ENCODE measurements at regions not wholly inside any gene's neighbourhood (a gene's known extent, or its start where the extent isn't known, plus 50 kb on each side); places are given as distances from the start of the nearest gene placed in this dataset.

DNA sequence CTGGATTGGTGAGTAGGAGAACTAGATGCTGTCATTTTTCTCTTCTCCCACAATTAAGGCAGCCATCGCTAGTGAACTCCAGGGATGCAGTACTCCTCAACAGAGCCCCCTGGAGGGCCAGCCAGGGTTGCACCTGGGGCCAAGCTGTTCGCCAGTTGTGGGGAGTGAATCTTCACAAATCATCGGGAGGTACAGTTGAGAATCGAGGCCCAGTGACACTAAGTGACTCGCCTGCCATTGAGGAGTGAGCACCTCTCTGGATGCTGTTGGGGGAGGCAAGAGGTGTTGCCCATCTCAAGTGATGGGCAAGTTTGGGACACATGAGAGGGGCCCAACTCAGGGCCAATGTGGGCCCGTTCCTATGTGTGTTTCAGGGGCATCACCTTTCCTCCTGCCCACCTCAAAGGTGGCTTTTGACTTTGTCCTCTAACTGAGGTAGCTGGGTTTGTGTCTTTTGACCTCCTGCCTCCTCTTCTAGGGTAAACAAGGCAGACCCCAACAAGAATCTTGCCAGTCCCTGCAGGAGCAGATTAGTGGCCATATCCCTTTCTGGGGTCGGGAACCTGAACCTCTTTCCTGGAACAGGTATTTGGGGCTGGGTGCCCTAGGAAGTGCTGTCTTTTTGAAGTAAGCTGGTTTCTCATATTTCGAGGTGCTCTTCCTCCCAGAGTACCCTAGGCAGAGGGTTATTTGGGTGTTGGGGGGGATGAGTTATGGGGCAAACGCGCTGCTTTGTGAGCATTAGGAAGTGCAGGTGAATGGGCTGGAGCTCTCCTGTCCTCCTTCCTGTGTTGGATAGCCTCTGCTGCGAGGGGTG lies 181.2 kb downstream of the MACROH2A1 start:
- peak; percentile 29 for DNase-seq

DNA sequence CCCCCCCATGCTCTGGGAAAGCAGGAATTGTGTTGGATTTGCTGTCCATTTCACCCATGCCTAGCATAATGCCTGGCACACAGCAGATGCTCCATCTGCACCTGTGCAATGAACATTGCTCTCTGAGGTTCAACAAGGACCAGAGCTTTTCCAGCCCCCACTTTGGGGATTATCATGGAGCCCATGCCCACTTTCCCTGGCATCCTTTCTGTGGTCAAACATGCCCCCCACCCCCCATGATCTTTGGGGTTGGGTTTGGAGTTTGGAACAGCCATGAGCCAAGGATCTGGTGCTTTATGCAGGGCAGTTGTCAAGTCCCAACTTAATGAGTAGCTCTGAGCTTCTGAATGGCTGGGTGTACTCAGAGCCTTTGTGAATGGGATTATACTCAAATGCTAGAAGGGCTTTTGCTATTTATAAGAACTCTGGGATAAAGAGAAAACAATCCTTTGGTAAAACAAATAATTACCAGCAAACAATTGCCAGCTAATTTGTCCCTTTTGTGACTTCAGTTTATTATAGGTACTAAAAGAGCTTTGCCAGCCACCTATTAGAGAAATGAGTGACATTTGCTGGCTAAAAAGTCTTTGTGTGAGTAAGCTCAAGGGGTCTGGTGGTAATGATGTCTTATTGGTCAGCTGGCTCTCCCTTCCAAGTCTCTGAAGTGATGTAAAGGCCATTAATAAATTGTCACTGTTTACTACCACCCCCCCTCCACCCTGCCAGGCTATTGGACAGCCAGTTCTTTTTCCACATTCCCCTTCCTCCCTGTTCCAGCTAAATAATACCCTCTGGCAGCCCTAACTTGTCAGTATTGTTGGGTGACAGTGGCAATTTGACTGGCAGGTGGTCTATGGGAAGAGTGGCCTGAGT lies 182.3 kb downstream of the MACROH2A1 start:
- peak; percentile 52 for DNase-seq

DNA sequence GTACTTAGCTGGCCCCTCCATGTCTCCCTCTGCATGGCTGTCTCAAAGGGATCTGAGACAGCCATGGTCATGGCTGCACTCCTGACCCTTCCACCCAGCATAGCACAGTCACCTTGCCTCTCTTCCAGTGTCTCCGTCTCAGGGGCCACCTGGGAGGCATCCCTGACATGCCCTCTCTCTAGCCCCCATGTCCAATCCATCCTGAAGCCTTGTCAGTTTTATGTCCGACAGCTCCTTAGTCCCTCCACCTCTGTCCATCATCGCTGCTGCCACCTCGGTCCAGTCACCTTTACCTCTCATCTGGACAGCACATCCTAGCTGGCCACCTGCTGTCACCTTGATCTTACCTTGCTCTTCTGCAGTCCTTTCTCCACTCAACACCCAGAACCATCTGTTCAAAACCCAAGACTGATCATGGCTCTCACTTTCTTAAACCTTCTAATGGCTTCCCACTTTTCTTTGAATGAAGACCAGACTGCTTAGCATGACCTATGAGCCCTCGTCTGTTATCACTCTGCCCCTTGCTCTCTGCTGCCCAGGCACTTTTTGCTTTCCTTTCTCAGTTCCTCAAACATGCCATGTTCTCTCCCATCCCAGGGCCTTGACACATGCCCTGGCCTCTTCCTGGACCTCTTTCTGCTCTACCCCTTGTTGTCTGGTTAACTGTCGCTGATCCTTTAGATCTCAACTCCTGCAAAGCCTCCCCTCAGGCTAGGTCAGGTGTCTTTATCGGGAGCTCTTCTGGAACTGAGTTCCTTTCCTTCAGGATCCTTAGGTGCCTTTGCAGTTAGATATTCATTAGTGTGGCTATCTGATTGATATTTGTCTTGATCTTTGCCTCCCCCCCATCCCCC lies 181.8 kb upstream of the PITX1 start:
- DNase-seq: no peak

DNA sequence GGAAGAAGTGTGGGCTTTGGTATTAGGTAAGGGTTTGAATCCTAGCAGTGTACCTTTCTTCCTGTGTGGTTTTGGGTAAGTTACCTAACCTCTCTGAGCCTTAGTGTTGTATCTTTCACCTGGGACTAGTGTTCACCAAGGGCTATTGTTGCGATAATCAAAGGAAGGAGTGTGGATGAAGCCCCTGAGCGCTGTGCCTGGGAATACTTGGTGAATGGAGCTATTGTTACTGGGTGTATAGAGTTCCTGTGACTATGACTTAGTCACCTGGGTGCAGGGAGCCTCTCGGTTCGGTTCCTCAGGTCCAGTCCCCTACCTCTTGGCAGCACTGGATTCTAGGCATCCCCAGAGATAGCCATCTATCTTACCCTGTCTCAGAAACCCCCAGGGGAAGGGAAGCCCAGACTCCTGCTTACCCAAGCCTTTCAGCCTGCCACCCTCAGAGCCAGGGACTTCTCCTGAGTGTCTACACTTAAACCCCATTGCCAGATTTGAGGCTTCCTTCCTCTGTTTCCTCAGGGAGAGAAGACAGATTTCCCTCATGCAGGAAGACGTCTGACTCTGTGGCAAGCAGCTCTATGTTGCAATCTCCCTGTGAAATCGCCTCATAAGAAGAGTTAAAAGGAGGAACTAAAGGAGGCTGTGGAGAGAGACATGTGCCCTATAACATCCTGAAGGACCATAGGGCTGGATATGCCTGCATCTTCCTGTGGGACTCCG lies 181.0 kb upstream of the PITX1 start:
- no peak for DNase-seq

DNA sequence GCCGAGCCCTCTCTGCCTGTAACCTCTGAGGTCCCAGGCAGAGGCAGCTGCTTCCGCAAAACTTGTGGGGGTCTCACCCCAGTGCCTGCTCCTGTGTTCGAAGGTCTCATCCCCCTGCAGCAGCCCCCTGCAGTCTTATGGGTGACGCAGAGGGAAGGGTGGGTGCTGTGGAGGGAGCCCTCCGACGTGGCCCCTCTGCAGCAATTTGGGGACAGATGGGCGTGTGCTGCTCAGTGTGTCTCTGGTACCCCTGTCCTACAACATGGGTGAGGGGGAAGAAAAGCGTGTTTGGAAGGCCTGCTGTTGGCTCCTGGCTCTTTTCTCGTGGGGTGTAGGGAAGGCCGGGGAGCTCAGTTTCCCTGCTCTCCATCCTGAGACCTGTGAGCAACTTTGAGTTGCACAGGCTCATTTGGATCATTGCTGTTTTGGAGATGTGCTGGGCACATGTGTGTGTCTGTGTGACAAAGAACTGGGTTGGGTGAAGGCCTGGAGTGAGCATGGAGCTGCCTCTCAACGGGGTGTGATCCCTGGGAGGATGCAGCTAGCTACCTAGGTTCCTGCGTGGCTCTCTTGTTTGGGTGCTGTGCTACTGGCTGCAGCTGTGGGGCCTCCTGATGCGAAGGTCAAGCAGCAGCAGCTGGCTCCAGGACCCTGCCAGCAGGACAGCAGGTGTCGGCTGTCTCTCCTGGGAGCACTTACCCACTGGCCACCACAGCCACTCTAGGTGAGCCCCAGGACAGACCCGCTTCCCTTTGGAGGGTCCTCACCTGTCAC lies 179.6 kb upstream of the PITX1 start:
- no peak for DNase-seq

DNA sequence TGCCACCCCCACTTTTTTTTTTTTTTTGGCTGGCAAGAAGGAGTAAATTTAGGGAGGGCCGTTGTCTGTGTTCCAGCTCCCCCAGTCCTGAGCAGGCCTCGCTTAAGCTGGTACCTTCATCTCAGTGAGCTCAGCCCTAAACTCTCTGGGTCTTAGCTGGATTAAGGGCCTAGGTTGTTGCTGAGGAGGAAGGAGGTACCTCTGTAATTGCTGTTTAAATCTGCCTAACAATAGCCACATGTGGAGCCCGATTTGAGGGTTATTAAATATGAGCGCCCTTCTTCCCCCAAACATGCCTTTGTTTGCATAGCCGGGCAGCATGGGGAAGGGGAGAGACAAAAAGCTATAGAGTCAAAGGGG lies 179.0 kb upstream of the PITX1 start:
- peak; percentile 75 for DNase-seq

DNA sequence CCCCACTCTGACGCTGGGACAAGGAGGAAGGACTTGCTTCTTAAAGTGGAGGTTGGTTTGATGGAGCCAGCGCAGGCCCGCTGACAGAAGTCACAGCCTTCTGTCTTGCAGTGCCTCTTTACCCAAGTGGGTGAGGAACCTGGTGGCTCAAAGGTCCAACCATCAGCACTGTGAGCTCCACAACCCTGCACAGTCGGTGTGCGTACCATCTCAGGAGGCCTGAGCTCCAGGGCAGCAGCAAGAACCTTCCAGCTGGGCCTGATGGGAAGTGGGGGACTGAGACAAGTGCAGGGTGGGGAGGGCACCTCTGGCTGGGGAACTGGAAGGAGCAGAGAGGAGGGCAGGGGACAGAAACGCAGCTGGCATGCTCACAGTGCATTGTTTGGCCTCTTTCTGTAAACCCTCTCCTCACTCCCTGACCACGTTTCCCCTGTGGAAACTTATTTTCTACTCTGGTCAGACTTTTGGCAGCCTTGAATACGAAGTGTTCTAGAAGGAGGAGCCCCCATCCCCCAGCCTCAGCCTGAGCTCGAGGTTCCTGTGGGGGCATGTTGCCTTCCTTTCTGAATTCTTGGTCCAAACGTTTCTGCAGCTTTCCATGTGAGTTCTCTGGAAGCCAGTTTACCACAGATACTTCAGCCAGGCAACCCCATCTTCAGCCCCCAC lies 178.5 kb upstream of the PITX1 start:
- no peak for DNase-seq

DNA sequence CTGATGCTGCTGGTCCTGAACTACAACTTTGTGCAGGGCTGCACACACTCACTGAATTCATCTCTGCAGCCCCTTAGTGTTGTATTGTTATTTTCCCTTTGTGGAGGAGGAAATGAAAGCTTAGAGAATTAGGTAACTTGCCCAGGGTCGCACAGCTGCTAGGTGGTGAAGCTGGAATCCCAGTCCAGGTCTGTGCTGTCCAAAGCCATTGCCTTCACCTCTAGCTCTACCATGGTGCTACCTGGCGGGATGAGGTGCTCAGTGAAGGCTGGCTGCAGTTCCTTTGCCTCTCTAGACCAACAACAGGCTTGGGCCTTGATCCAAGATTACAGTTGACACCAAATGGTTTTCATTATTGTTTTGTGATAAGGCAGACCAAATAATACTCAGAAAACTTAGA lies 177.8 kb upstream of the PITX1 start:
- DNase-seq: peak; percentile 51

DNA sequence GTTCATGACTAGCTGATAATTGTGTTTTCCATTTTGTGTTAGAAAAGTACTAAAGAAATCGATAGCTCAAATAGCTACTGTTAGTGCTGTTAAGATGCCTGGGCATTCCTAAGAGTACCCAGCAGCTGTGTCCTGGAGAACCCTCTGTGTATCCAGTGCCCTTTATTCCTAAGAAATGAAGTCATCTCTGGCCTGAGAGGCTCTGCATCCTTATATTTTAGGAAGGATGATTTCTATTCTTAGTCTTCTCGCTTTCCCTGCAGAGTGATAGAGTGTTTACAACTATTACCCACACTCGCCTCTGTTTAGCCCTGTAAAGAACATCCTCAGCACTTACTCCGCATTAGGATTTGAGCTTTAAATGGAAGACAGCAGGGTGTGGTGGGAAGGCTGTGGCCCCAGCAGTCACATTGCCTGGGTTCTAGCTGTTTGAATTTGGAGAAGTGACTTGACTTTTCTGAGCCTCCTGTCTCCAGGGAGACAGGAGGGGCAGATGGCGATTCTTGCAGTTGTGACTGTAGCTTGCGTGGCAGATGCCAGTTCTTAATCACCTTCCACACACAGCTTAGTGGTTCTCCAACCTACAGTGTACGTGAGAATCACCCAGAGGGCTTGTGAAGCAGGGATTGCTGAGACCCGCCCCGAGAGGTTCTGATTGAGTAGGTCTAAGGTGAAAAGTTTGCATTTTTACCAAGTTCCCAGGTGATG lies 177.2 kb upstream of the PITX1 start:
- DNase-seq: peak; percentile 94

DNA sequence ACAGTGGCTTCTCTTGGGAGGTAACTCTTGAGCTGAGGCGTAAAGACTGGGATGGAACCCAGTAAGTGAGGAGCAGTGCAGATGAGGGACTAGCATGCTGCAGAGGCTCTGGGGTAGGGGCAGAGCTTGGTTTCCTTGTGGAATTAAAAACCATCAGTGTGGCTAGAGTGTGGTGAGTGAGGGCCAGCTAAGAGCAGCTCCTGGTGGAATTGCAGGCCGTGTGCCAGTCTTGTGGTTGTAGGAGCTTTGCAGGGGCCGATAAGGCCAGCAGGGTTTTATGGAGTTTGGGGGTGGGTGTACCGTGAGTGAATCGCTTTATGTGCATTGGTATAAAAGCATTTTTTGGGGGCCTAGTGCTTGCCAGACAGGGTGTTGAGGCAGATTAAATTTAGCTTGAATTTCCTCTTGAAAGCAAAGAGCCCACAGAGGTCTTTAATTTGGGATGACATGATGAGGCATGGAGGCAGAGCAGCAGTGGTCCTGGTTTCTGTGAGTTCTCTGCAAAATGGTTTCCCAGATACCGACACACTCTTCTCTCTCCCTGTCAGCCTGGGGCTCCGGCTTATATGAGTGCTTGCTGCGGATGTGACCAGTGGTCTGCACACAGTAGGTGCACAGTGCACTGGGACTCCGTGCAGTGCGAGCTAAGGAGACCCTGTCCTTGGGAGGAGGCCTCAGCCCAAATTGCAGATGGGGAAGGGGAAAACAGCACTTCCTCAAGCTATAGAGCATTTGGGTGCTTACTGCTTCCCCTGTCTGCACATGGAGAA lies 176.4 kb upstream of the PITX1 start:
- no peak for DNase-seq

DNA sequence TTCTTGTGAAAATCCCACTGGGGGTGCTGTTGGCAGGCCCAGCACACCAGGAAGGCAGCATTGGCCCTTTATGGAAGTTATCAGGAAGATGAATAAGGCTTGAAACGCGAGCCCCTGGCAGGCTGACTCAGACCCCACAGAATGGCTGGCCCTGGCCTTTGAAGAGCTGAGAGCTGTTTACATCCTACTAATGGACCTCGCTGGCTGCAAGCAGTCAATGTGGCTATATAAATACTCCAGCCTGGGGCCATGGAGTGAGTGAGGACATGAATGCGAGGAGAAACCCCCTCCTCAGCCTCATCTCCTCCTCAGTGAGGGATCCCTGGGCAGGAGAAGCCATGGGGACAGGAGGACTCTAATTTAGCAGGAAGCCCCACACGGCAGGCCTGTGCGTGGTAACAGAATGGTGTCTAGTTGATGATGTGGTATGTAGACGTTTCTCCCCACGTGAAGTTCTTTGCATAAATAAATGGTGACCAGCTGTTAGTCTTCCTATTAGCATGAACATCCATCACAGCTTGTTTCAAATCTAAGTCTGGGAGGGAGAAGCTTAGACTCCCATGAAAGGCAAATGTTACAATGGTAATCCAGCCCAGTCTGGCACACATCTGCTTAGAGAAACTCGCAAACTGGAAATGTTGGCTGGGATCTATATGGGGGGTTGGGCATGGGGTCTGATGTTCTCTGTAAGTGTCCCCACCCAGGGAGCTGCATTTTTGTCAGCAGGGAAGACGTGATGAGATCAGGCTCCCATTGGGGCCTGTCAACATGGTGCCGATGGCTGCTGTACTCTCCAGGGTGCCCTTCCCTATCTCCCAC lies 175.1 kb upstream of the PITX1 start:
- peak; percentile 81 for DNase-seq

DNA sequence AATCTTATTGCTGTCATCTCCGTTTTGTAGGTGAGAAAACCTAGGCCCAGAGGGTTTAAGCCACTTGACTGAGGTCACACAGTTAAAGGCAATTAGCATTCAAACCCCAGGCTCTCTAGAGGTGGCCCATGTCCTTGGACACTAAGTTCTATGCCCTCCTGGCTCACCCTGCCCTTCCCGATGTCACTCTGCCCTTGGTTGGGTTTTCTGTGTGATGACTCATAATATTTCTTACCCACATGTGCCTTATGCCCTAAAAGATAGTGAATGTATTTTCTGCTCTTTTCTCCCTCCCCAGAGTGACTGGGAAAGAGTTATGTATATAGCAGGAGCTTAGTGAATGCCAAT lies 174.5 kb upstream of the PITX1 start:
- DNase-seq: no peak

DNA sequence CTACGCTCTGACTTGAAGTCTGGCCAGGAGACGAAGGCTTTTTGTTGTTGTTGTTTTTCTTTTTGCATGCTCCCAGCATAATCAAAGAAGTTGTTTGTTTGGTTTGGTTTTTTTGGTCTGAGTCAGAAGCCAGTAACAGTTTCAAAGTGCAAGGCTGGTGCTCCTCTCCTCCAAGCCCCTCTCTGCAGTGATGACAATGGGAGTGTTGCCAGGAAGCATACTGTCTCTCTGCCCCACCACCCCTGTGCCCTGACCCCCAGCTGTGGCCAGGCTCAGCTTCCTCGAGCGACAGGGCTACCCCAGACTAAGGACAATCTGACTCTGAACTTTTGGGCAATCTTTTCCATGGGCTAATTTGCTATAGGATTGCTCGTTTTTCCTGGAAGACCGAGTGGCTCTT lies 173.8 kb upstream of the PITX1 start:
- no peak for DNase-seq

DNA sequence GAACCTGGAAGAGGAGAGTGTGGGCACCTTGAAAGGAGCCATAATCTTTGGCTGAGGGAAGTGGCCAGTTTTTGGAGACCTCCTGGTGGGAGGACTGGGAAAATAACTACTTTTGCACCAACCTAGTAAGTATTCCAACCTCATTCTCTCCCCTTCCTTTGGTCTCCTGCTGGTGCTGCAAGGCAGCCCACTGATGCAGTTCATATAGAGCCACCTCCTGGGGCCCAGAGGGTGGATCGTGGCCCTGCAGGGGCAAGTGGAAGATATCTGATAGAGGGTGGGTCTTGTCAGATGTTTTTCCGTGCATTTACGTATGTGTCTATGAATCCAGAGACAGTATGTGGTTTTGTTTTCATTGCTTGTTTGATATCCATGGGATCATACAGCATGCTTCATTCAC lies 172.8 kb upstream of the PITX1 start:
- DNase-seq: no peak

DNA sequence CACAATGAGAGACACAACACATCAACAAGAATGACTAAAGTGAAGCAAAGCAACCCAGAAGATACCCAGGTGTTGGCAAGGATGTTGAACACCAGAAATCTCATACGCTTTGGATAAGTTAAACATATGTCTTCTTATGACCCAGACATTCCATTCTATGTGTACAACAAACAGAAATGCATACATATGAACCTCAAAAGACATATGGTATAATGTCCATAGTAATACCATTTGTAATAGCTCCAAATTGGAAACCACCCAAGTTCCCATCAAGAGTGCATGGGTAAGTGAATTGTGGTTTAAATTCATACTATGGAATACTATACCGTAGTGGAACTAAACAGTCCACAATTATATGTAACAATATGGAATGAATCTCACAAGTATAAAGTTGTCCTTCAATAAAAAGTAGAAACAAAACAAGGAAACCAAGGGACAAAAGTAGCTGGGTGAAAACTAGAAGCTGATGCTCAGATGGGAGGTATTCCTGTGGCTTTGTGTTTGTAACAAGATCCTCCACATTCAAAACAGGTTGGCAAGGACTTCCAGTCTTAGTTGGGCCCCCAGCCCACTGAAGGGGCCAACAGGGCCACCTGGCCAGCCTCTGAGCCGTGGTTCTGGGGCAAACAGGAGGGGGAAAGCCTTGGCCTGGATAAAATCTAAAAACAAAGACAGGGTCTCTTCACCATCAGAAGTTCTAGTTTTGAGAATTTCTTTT lies 171.8 kb upstream of the PITX1 start:
- DNase-seq: no peak

DNA sequence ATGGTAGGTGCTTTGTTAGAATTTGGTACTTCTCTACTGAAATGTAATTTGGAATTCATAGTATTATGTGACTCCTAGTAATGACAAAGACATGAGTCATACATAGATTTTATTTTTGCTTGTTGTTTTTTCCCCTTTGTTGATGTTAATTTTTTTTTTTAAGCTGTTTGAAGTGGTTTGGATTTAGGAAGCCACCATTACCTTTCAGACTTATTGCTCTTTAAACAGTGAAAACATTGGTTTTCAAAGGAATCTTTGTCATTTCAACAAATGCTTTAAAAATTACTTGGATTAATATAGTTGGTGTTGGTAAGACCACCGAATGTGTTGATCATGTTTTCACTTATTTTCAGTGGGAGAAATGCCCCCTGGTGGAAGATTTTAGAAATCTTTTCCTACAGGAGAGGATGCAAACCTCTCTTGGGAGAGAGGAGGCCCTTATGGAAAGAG lies 170.1 kb upstream of the PITX1 start:
- DNase-seq: peak; percentile 57

DNA sequence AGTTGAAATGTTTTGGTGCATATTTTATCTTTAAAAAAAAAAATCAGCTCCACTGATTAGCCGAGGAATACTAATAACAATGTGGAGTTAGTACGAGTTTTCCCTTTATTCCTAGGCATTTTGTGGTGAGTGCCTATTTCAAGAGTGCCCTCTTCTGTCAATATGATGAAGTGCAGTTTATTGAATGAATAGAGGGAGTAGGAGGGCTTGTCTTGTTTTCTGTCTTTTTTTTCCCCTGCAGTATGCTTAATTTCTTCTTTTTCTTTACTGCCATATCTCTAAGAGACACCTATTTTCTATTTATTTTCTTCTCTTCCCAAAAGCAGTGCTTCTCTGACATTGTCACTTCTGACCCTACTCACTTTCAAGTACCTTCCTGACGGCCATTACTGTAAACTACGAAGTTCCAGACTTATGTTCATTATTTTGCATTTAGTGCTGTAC lies 169.6 kb upstream of the PITX1 start:
- DNase-seq: peak; percentile 57

DNA sequence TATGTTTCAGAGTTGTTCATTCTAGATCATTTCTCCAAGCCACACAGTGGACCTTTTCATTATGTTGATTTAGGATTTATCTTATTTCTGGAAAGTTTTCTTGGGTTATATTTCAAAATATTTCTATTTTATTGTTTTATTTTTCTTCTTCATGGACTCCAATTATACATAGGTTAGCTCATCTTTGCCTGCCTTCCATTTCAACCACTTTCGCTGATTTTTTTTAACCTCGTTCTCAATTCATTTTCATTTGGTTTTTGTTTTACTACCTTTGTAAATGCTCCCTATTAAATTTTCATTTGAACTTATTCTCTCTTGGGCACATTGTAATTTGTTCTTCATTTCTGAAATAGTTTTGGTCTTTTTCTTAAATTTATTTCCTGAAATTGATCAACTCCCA lies 169.0 kb upstream of the PITX1 start:
- no peak for DNase-seq
